Activated naive CD8-positive, alpha-beta T cell treated with anti-CD3 and anti-CD28 coated beads, Interleukin-2, amount 10 ng/mL, durations not matched to agents 7 days and 5 days (primary cell): ENCODE measurements at regions not wholly inside any gene's neighbourhood (a gene's known extent, or its start where the extent isn't known, plus 50 kb on each side); places are given as distances from the start of the nearest gene placed in this dataset.
"Not testable (repeated sequence)": the region's sequence is repeated elsewhere in the genome, so short reads cannot be mapped to it uniquely, and the experiment has no call there.

Source experiments
- ATAC-seq: fragments of 150-1000 bp; cut with Tn5 transposase; one replicate; pipeline ENCODE4 v1.10.0; 2021; ENCODE audit warnings: low read depth, moderate library complexity
- POLR2A ChIA-PET: fragments of 350-600 bp; sonication (Branson Sonifier 250); formaldehyde crosslinking; loops from one replicate; lab custom pipeline; 2021; ENCODE audit warnings: antibody characterized with exemption; lab: Charles Lee
- DNase-seq: peaks from one replicate; pipeline ENCODE4 v3.0.0; 2021
- H3K27ac Mint-ChIP-seq: one replicate; pipeline ENCODE4 v1.8.0; 2022; ENCODE audit warnings: mild to moderate bottlenecking, mixed read lengths
- H3K27me3 Mint-ChIP-seq: one replicate; pipeline ENCODE4 v1.8.0; 2022; ENCODE audit warnings: mild to moderate bottlenecking, moderate library complexity, mixed read lengths
- H3K36me3 Mint-ChIP-seq: one replicate; pipeline ENCODE4 v1.8.0; 2021; ENCODE audit warnings: mild to moderate bottlenecking, mixed read lengths
- H3K4me1 Mint-ChIP-seq: one replicate; pipeline ENCODE4 v1.8.0; 2021; ENCODE audit warnings: mixed read lengths
- H3K4me3 Mint-ChIP-seq: one replicate; pipeline ENCODE4 v1.8.0; 2022; ENCODE audit warnings: mild to moderate bottlenecking, moderate library complexity, mixed read lengths
- H3K9me3 Mint-ChIP-seq: one replicate; pipeline ENCODE4 v1.8.0; 2021; ENCODE audit warnings: mixed read lengths

- Mint-ChIP-seq H3K9me3 (peaks cover 22% of the 10 kb centered on the region), H3K4me3 (no peak overlapping the region), H3K27ac (no peak overlapping the region), H3K4me1 (no peaks in the 10 kb centered on the region), H3K27me3 (peaks cover 2% of the 10 kb centered on the region), H3K36me3 (peaks cover 1% of the 10 kb centered on the region)
- DNase-seq (no peak), ATAC-seq (no peak)
- POLR2A ChIA-PET = no interaction called here
Measured at GRCh38 chrX:889966-890651, 259.5 kb downstream of the SHOX start.

- H3K36me3 Mint-ChIP-seq, H3K27ac Mint-ChIP-seq, H3K4me1 Mint-ChIP-seq, H3K27me3 Mint-ChIP-seq, POLR2A ChIA-PET, DNase-seq, H3K4me3 Mint-ChIP-seq, ATAC-seq: not testable (repeated sequence)
- peaks cover 17% of the 10 kb centered on the region for H3K9me3 Mint-ChIP-seq
Measured at GRCh38 chrX:887724-888123, 257.1 kb downstream of the SHOX start.

DNA sequence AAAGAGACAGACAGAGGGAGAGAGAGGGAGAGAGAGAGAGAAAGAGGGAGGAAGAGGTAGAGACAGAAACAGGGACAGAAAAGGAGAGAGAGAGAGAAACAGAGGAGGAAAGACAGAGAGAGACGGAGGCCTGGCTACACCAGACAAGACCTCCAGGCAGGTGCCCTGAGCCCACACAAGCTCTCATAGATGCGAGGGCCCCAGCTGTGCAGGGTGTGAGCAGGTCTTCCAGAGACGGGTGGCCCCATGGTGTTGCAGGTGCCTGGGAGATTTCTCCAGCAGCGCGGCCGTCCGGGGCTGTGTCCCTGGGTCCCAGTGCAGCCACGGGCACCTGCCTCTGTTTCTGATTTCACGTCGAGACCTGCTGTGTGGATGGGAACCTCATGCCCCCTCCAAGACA is 253.0 kb downstream of the SHOX start:
- Mint-ChIP-seq H3K9me3 (peaks cover 6% of the 10 kb centered on the region), H3K27ac (no peak overlapping the region), H3K4me1 (no peaks in the 10 kb centered on the region), H3K36me3 (no peaks in the 10 kb centered on the region), H3K27me3 (peaks cover 2% of the 10 kb centered on the region), H3K4me3 (no peak overlapping the region)
- POLR2A ChIA-PET = no interaction called here
- DNase-seq (no peak), ATAC-seq (no peak)

DNA sequence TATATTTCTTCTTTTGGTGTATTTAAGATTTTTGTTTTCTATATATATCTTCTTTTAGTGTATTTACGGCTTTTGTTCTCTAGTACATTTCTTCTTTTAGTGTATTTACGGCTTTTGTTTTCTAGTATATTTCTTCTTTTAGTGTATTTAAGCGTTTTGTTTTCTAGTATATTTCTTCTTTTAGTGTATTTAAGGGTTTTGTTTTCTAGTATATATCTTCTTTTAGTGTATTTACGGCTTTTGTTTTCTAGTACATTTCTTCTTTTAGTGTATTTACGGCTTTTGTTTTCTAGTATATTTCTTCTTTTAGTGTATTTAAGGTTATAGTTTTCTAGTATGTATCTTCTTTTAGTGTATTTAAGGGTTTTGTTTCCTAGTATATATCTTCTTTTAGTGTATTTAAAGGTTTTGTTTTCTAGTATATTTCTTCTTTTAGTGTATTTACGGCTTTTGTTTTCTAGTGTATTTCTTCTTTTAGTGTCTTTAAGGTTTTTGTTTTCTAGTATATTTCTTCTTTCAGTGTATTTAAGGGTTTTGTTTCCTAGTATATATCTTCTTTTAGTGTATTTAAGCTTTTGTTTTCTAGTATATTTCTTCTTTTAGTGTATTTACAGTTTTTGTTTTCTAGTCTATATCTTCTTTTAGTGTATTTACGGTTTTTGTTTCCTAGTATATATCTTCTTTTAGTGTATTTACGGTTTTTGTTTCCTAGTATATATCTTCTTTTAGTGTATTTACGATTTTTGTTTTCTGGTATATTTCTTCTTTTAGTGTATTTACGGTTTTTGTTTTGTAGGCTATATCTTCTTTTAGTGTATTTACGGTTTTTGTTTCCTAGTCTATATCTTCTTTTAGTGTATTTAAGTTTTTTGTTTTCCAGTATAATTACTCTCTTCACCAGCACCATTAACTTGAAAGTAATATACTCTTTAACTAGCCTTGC is 249.4 kb downstream of the SHOX start:
- H3K27me3 Mint-ChIP-seq, H3K36me3 Mint-ChIP-seq, H3K27ac Mint-ChIP-seq, DNase-seq, H3K9me3 Mint-ChIP-seq, POLR2A ChIA-PET, H3K4me1 Mint-ChIP-seq, H3K4me3 Mint-ChIP-seq, ATAC-seq: not testable (repeated sequence)

GRCh38 chrX:874061-874460 is 243.5 kb downstream of the SHOX start:
- POLR2A ChIA-PET = no interaction called here
- Mint-ChIP-seq H3K27ac (no peak overlapping the region), H3K9me3 (peaks cover 11% of the 10 kb centered on the region), H3K4me1 (no peaks in the 10 kb centered on the region), H3K36me3 (no peaks in the 10 kb centered on the region), H3K27me3 (no peaks in the 10 kb centered on the region), H3K4me3 (no peak overlapping the region)
- no peak for ATAC-seq
- no peak for DNase-seq

DNA sequence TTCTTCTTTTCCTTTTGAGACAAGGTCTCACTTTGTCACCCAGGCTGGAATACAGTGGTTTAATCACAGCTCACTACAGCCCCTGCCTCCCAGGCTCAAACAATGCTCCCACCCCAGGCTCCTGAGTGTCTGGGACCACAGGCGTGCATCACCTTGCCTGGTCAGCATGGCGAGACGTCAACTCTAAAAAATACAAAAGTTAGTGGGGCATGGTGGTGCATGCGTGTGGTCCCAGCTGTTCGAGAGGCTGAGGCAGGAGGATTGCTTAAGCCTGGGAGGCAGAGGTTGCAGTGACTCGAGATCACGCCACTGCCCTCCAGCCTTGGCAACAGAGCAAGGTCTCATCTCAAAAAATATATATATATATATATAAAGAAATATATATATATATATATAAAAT is 242.4 kb downstream of the SHOX start:
- DNase-seq (no peak), ATAC-seq (no peak)
- Mint-ChIP-seq H3K36me3 (no peaks in the 10 kb centered on the region), H3K9me3 (peaks cover 11% of the 10 kb centered on the region), H3K4me1 (no peaks in the 10 kb centered on the region), H3K27me3 (no peaks in the 10 kb centered on the region), H3K27ac (no peak overlapping the region), H3K4me3 (no peak overlapping the region)
- POLR2A ChIA-PET = no interaction called here

DNA sequence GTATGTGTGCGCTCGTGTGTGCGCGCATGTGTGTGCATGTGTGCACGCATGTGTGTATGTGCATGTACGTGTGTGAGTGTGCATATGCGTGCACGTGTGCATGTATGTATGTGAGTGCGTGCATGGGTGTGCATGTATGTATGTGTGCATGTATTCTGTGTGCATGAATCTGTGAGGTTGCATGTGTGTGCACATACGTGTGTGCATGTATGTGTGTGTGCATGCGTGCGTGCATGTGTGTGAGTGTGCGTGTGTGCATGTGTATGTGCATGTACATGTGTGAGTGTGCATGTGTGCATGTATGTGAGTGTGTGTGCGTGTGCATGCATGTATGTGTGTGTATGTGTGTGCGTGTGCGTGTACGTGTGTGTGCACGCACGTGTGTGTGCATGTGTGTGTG is 241.5 kb downstream of the SHOX start:
- no peak for DNase-seq
- no peak overlapping the region for H3K27ac Mint-ChIP-seq
- H3K4me1 Mint-ChIP-seq = no peaks in the 10 kb centered on the region
- no peaks in the 10 kb centered on the region for H3K36me3 Mint-ChIP-seq
- peaks cover 8% of the 10 kb centered on the region for H3K9me3 Mint-ChIP-seq
- H3K4me3 Mint-ChIP-seq = no peak overlapping the region
- no peak for ATAC-seq
- H3K27me3 Mint-ChIP-seq = no peaks in the 10 kb centered on the region
- POLR2A ChIA-PET = no interaction called here

DNA sequence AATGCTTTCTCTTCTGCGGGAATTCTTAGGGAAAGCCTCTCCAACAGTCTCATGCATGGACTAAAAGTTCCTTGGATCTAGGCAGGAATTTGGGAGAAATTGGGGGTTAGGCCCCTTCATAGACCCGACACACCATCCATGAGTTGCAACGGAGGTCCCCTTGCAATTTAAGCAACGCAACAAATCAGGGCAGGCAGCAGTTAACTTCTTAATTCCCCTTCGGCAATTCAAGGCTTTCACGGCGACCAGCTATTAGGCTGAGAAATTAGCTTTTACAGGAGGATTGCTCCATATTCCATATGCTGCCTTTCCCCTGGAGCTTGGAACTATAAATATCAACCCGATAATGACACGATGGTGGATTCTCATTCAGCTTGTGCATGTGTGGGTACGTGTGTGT is 241.0 kb downstream of the SHOX start:
- H3K4me1 Mint-ChIP-seq = no peaks in the 10 kb centered on the region
- H3K27ac Mint-ChIP-seq = no peak overlapping the region
- DNase-seq (no peak), ATAC-seq (no peak)
- no peak overlapping the region for H3K4me3 Mint-ChIP-seq
- no peaks in the 10 kb centered on the region for H3K27me3 Mint-ChIP-seq
- no peaks in the 10 kb centered on the region for H3K36me3 Mint-ChIP-seq
- POLR2A ChIA-PET = no interaction called here
- peaks cover 8% of the 10 kb centered on the region for H3K9me3 Mint-ChIP-seq

GRCh38 chrX:867966-868647 is 237.5 kb downstream of the SHOX start:
- DNase-seq = no peak
- H3K9me3 Mint-ChIP-seq = peaks cover 8% of the 10 kb centered on the region
- no peak for ATAC-seq
- H3K27me3 Mint-ChIP-seq = no peaks in the 10 kb centered on the region
- no peak overlapping the region for H3K4me3 Mint-ChIP-seq
- POLR2A ChIA-PET = no interaction called here
- H3K4me1 Mint-ChIP-seq = no peaks in the 10 kb centered on the region
- H3K36me3 Mint-ChIP-seq = no peaks in the 10 kb centered on the region
- no peak overlapping the region for H3K27ac Mint-ChIP-seq

- Mint-ChIP-seq H3K36me3 (no peaks in the 10 kb centered on the region), H3K9me3 (peaks cover 8% of the 10 kb centered on the region), H3K4me3 (no peak overlapping the region), H3K4me1 (no peaks in the 10 kb centered on the region), H3K27me3 (no peaks in the 10 kb centered on the region), H3K27ac (no peak overlapping the region)
- DNase-seq = no peak
- POLR2A ChIA-PET = no interaction called here
- ATAC-seq = no peak
Measured at GRCh38 chrX:867502-867901, 236.9 kb downstream of the SHOX start.

GRCh38 chrX:866441-866990 is 235.9 kb downstream of the SHOX start:
- peaks cover 3% of the 10 kb centered on the region for H3K9me3 Mint-ChIP-seq
- DNase-seq (no peak), ATAC-seq (no peak)
- no peaks in the 10 kb centered on the region for H3K36me3 Mint-ChIP-seq
- POLR2A ChIA-PET = no interaction called here
- H3K27me3 Mint-ChIP-seq = no peaks in the 10 kb centered on the region
- no peak overlapping the region for H3K4me3 Mint-ChIP-seq
- no peaks in the 10 kb centered on the region for H3K4me1 Mint-ChIP-seq
- H3K27ac Mint-ChIP-seq = no peak overlapping the region

DNA sequence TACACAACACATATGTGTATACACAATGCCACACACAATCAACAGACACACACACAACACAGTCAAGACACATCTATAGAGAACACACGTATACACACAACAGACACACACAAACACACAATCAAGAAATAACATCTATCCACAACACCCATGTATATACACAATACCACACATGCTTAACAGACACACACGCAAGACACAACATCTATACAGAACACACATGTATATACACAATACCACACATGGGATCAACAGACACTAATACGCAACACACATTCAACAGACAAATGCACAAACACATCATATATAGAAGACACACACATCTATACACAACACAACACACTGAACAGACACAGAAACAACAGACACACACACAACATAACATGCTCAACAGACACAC is 234.8 kb downstream of the SHOX start:
- POLR2A ChIA-PET = no interaction called here
- H3K36me3 Mint-ChIP-seq = no peaks in the 10 kb centered on the region
- H3K9me3 Mint-ChIP-seq = peaks cover 3% of the 10 kb centered on the region
- ATAC-seq (no peak), DNase-seq (no peak)
- no peak overlapping the region for H3K4me3 Mint-ChIP-seq
- H3K27me3 Mint-ChIP-seq = no peaks in the 10 kb centered on the region
- no peaks in the 10 kb centered on the region for H3K4me1 Mint-ChIP-seq
- H3K27ac Mint-ChIP-seq = no peak overlapping the region

DNA sequence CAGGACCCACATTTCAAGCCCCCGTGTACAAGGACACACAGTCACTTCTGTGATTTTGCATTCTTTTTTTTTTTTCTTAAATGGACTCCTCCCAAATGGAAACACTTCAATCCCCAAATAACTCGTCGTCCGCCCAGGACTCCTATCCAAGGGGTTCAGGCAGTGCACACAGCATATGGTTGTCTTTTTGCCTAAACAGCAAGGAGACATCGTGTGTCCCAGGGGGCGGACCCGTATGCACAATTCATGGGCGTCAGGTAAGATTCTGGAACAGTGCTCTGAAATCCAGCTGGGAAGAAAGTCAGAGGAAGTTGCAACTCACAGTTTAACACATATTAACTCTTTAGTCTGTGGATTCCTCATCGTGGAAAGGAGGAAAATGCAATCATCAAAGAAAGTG is 231.3 kb downstream of the SHOX start:
- no peaks in the 10 kb centered on the region for H3K36me3 Mint-ChIP-seq

More for the DNA sequence above, 231.3 kb downstream of the SHOX start:
- ATAC-seq = no peak
- Mint-ChIP-seq H3K27me3 (no peaks in the 10 kb centered on the region), H3K4me3 (no peak overlapping the region), H3K4me1 (no peaks in the 10 kb centered on the region), H3K9me3 (peaks cover 7% of the 10 kb centered on the region), H3K27ac (no peak overlapping the region)
- POLR2A ChIA-PET = no interaction called here
- DNase-seq = no peak
